GM12874 (cell line): ENCODE measurements at regions not wholly inside any gene's neighbourhood (a gene's known extent, or its start where the extent isn't known, plus 50 kb on each side); places are given as distances from the start of the nearest gene placed in this dataset.

Experiments used
- TF ChIP-seq, protein P1 (sequence below): IDR thresholded peaks from 2 replicates; pipeline ENCODE4 v1.5.1; 2011; ENCODE audit warnings: low read depth, mild to moderate bottlenecking, control low read depth, low read length, moderate library complexity; ENCODE audit not compliant: insufficient read depth

- TF ChIP-seq, protein P1, sequence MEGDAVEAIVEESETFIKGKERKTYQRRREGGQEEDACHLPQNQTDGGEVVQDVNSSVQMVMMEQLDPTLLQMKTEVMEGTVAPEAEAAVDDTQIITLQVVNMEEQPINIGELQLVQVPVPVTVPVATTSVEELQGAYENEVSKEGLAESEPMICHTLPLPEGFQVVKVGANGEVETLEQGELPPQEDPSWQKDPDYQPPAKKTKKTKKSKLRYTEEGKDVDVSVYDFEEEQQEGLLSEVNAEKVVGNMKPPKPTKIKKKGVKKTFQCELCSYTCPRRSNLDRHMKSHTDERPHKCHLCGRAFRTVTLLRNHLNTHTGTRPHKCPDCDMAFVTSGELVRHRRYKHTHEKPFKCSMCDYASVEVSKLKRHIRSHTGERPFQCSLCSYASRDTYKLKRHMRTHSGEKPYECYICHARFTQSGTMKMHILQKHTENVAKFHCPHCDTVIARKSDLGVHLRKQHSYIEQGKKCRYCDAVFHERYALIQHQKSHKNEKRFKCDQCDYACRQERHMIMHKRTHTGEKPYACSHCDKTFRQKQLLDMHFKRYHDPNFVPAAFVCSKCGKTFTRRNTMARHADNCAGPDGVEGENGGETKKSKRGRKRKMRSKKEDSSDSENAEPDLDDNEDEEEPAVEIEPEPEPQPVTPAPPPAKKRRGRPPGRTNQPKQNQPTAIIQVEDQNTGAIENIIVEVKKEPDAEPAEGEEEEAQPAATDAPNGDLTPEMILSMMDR, result no peak
Measured at GRCh38 chr2:18479947-18480369, 80.5 kb downstream of the RDH14 start.

- TF ChIP-seq, protein P1, result no peak
Measured at GRCh38 chr2:18477293-18477692, 83.2 kb downstream of the RDH14 start.

DNA sequence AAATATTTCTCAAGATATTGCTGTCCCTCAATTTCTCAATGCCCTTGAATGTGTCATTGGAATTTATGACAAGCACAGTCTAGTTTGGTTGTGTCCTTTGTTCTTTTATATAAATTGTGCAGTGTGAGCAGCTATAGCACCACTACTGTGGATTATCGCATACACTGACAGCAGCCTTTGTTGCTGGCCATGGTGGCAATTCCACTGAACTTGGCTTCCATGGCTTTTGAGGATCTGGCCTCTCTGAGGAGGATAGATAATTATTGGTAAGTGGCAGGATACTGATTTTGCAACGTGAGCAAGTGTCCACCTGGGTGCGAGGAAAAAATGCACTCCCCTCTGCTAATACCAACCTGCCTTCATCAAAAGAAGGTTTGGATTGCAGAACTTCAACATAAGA lies 84.0 kb downstream of the RDH14 start:
- TF ChIP-seq, protein P1, result no peak

- TF ChIP-seq, protein P1, result no peak
Measured at GRCh38 chr2:18475884-18476283, 84.6 kb downstream of the RDH14 start.

DNA sequence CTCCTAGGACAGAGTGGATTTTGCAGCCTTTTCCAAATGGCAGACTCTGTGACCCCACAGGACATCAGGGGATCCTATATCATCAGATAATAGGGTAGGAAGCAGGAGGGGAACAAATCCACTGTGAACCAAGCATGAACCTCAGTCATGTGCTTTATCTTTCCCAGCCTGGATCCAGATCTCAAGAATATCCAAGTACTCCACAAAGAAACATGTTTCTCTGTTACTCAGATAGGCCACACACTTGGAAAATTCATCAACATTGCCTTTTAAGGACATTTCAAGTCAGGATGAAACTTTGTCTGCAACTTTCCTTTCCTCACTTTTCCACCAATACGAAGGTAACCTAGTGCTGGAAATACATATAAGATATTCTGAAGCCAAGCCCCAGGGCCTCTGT lies 85.8 kb downstream of the RDH14 start:
- TF ChIP-seq, protein P1, result no peak

GRCh38 chr2:18473241-18474181 lies 86.9 kb downstream of the RDH14 start:
- TF ChIP-seq, protein P1, result no peak

DNA sequence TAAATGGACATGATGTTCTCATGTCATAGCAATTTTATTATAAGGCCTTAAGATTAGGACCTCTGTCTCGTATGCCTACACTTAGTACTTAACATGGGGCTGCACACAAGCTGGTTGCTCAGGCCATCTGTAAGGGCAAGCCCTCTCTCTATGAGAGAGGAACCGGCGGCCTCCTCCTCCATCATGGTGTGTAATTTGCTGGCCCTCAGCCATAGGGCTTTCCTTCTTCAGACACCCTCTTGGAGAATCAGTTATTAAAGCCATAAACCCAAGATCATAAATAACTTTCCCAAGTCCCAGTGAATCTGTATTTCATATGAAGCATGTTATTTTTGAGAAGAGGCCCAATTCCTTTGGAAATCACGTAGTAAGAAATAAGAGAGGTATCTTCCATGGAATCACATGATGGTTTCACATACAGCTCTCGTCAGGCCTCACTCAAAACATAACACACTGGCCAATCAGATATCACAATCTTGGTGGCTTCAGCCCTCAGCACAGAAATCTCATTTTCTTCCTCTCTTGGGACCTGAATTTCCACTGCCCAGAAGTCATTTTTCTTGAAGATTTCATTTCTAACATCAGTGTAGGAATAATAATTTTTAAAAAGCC lies 92.6 kb downstream of the RDH14 start:
- TF ChIP-seq, protein P1, result no peak
